GM12878 (cell line): ENCODE measurements at regions not wholly inside any gene's neighbourhood (a gene's known extent, or its start where the extent isn't known, plus 50 kb on each side); places are given as distances from the start of the nearest gene placed in this dataset.

ENCODE experiments used
- ATAC-seq: fragments of 200-7000 bp; cut with Tn5 transposase; 3 replicates; pipeline ENCODE4 v1.9.1; 2020; ENCODE audit warnings: mild to moderate bottlenecking, moderate library complexity
- BruUV-seq: library from RNA; stranded (reverse); fragments of 400-500 nt; replicated peaks from 2 replicates; lab custom pipeline; 2021; lab: Mats Ljungman, UMichigan
- CTCF ChIA-PET: fragments of 300-600 bp; sonication (Branson Sonifier 250); formaldehyde crosslinking; extraction: SDS; loops from one replicate; lab custom pipeline; 2021; ENCODE audit warnings: inconsistent platforms; lab: Yijun Ruan, JAX
- POLR2A ChIA-PET: fragments of 350-600 bp; formaldehyde crosslinking; extraction: SDS; loops from one replicate; lab custom pipeline; 2021; ENCODE audit warnings: inconsistent platforms; lab: Charles Lee
- RAD21 ChIA-PET: fragments of 300-600 bp; sonication (Branson Sonifier 250); formaldehyde crosslinking; loops from one replicate; lab custom pipeline; 2023; ENCODE audit warnings: antibody characterized with exemption; ENCODE audit not compliant: unreplicated experiment; lab: Charles Lee
- SMC1A ChIA-PET: fragments of 300-600 bp; sonication (Branson Sonifier 250); formaldehyde crosslinking; loops from one replicate; lab custom pipeline; 2023; ENCODE audit not compliant: unreplicated experiment, uncharacterized antibody; lab: Charles Lee
- DNase-seq: peaks from one replicate; pipeline ENCODE4 v3.0.0-alpha.2; 2011; ENCODE audit warnings: low read depth, low spot score
- FAIRE-seq: peaks from 3 replicates; lab custom pipeline; 2011; peaks lifted over from hg19 to GRCh38; lab: Jason Lieb, UNC
- H2AFZ ChIP-seq: 2 replicates; pipeline ENCODE4 v1.6.0; 2011; ENCODE audit warnings: low read depth, low read length, control low read depth; ENCODE audit not compliant: control insufficient read depth
- H3K27ac ChIP-seq: 2 replicates; pipeline ENCODE4 v1.5.1; 2011; ENCODE audit warnings: control low read depth; ENCODE audit not compliant: control insufficient read depth, insufficient read depth
- H3K27me3 ChIP-seq, 2 experiments: replicated peaks in 1 of 2; 2 replicates each; pipeline versions ENCODE4 v1.6.0 to v1.6.1; 2011; ENCODE audit warnings: low read length in 1 of 2; ENCODE audit not compliant: control insufficient read depth in 2 of 2, insufficient read depth in 2 of 2
- H3K36me3 ChIP-seq, 2 experiments: 2 replicates each; pipeline ENCODE4 v1.5.1; 2011; ENCODE audit warnings: low read length in 1 of 2; ENCODE audit not compliant: control insufficient read depth in 2 of 2, insufficient read depth in 2 of 2
- H3K4me1 ChIP-seq: 2 replicates; pipeline ENCODE4 v1.6.1; 2011; ENCODE audit warnings: mild to moderate bottlenecking, low read length, moderate library complexity, mixed read lengths; ENCODE audit not compliant: control insufficient read depth, insufficient read depth
- H3K4me2 ChIP-seq: 2 replicates; pipeline ENCODE4 v1.6.0; 2011; ENCODE audit warnings: control low read depth; ENCODE audit not compliant: control insufficient read depth, insufficient read depth
- H3K4me3 ChIP-seq: fragments of 200-600 bp; sonication (generic); 2 replicates; pipeline ENCODE4 v1.5.1; 2016
- H3K79me2 ChIP-seq: 2 replicates; pipeline ENCODE4 v1.6.0; 2011; ENCODE audit warnings: low read length; ENCODE audit not compliant: control insufficient read depth, insufficient read depth
- H3K9ac ChIP-seq: 2 replicates; pipeline ENCODE4 v1.8.0; 2011; ENCODE audit warnings: low read length, control low read depth, mixed read lengths; ENCODE audit not compliant: control insufficient read depth, insufficient read depth
- H3K9me3 ChIP-seq: replicated peaks from 3 replicates; pipeline ENCODE4 v1.5.1; 2011; ENCODE audit warnings: mild to moderate bottlenecking, low read length; ENCODE audit not compliant: control insufficient read depth, insufficient read depth
- H4K20me1 ChIP-seq: 2 replicates; pipeline ENCODE4 v1.6.0; 2011; ENCODE audit not compliant: control insufficient read depth, insufficient read depth
- CBFB ChIP-seq: IDR thresholded peaks from 2 replicates; pipeline ENCODE4 v1.6.1; 2016; ENCODE audit warnings: antibody characterized with exemption, low read depth
- JUNB ChIP-seq: IDR thresholded peaks from 2 replicates; pipeline ENCODE4 v1.6.1; 2016; ENCODE audit warnings: antibody characterized with exemption, mild to moderate bottlenecking
- MTA2 ChIP-seq: fragments of 450-650 bp; IDR thresholded peaks from 2 replicates; pipeline ENCODE4 v1.6.1; 2016; ENCODE audit warnings: low read depth, mild to moderate bottlenecking, moderate library complexity
- NFYA ChIP-seq: IDR thresholded peaks from 2 replicates; pipeline ENCODE4 v1.6.1; 2011; ENCODE audit warnings: low read depth, mild to moderate bottlenecking, low read length, improper control_type of control experiment, borderline replicate concordance
- NFYB ChIP-seq: IDR thresholded peaks from 2 replicates; pipeline ENCODE4 v1.6.1; 2011; ENCODE audit warnings: low read depth, mild to moderate bottlenecking, low read length, improper control_type of control experiment, moderate library complexity; ENCODE audit not compliant: insufficient read depth
- NR2C2 ChIP-seq: IDR thresholded peaks from 2 replicates; pipeline ENCODE4 v1.6.1; 2011; ENCODE audit warnings: borderline replicate concordance, low read depth; ENCODE audit not compliant: control insufficient read depth, insufficient read length
- POLR2AphosphoS5 ChIP-seq: IDR thresholded peaks from 2 replicates; pipeline ENCODE4 v1.6.1; 2011; ENCODE audit warnings: mild to moderate bottlenecking, low read length, inconsistent platforms
- RAD21 ChIP-seq: IDR thresholded peaks from 2 replicates; pipeline ENCODE4 v1.6.1; 2011; ENCODE audit warnings: mild to moderate bottlenecking, low read depth, low read length, moderate library complexity; ENCODE audit not compliant: insufficient read depth
- RELA ChIP-seq: fragments of 450-650 bp; IDR thresholded peaks from 2 replicates; pipeline ENCODE4 v1.8.0; 2014; ENCODE audit warnings: borderline replicate concordance; ENCODE audit not compliant: partially characterized antibody
- RFX5 ChIP-seq: IDR thresholded peaks from 2 replicates; pipeline ENCODE4 v1.6.1; 2011; ENCODE audit warnings: low read depth, low read length, improper control_type of control experiment
- SIX5 ChIP-seq: IDR thresholded peaks from 2 replicates; pipeline ENCODE4 v1.6.1; 2011; ENCODE audit warnings: mild to moderate bottlenecking, low read depth, low read length, moderate library complexity; ENCODE audit not compliant: severe bottlenecking
- SMAD1 ChIP-seq: fragments of 450-650 bp; IDR thresholded peaks from 2 replicates; pipeline ENCODE4 v1.6.1; 2018; ENCODE audit warnings: mild to moderate bottlenecking, low read depth; ENCODE audit not compliant: partially characterized antibody
- STAT3 ChIP-seq: IDR thresholded peaks from 2 replicates; pipeline ENCODE4 v1.6.1; 2011; ENCODE audit warnings: low read depth, low read length, improper control_type of control experiment
- SUPT20H ChIP-seq: IDR thresholded peaks from 2 replicates; pipeline ENCODE4 v1.6.1; 2011; ENCODE audit warnings: low read depth, mild to moderate bottlenecking, low read length, moderate library complexity, borderline replicate concordance; ENCODE audit not compliant: control insufficient read depth
- TCF3 ChIP-seq: IDR thresholded peaks from 2 replicates; pipeline ENCODE4 v1.6.1; 2012; ENCODE audit warnings: low read depth, mild to moderate bottlenecking, low read length, borderline replicate concordance; ENCODE audit not compliant: insufficient read depth
- WRNIP1 ChIP-seq: IDR thresholded peaks from 2 replicates; pipeline ENCODE4 v1.6.1; 2011; ENCODE audit warnings: low read depth, low read length, improper control_type of control experiment, borderline replicate concordance
- WGBS: methylation state at CpG from one replicate; pipeline ENCODE4 v1.1.6; 2016; ENCODE audit warnings: low lambda C conversion rate; ENCODE audit not compliant: insufficient replicate concordance, insufficient coverage; ENCODE audit errors: missing lambda C conversion rate; 5-methylcytosine and 5-hydroxymethylcytosine counted together
- in situ Hi-C: fragments of 300-500 bp; cut with MboI; formaldehyde crosslinking; loops from 9 replicates; pipeline ENCODE4 v1.14.3; 2018; ENCODE audit warnings: mixed read lengths
- intact Hi-C: fragments of 100-400 bp; cut with micrococcal nuclease; formaldehyde crosslinking; loops from one replicate; pipeline ENCODE4 v1.14.2; 2022; ENCODE audit not compliant: unreplicated experiment
- TF ChIP-seq, protein P1 (sequence below): IDR thresholded peaks from 2 replicates; pipeline ENCODE4 v1.6.1; 2012; ENCODE audit warnings: low read depth, low read length, improper control_type of control experiment
- TF ChIP-seq, protein P2 (sequence below): IDR thresholded peaks from 2 replicates; pipeline ENCODE4 v1.6.1; 2012; ENCODE audit warnings: low read depth, low read length, improper control_type of control experiment

DNA sequence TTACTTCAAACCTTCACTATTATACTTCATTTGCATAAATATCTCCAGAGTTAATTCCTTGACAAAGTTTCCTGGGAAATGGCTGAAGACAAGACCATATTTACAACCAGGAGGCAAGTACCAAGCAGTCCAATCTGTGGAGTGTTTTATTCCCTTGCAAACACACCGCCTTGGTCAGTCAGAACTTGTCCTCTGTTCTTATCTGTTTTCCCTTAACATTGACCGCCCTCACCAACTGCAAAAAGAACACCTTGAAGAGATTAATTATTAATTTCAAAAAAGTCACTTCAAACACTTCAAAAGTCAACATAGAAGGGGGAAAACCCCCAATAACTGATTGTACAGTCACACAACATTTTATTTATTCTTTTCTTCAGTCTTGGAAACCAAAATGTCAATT lies 269.0 kb upstream of the RGMB start:
- TF ChIP-seq, protein P1, sequence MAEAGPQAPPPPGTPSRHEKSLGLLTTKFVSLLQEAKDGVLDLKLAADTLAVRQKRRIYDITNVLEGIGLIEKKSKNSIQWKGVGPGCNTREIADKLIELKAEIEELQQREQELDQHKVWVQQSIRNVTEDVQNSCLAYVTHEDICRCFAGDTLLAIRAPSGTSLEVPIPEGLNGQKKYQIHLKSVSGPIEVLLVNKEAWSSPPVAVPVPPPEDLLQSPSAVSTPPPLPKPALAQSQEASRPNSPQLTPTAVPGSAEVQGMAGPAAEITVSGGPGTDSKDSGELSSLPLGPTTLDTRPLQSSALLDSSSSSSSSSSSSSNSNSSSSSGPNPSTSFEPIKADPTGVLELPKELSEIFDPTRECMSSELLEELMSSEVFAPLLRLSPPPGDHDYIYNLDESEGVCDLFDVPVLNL: no peak
- no peak for TF ChIP-seq SUPT20H
- no peak for TF ChIP-seq STAT3
- no peak for TF ChIP-seq POLR2AphosphoS5
- no peak for TF ChIP-seq RAD21
- no peak for TF ChIP-seq SIX5
- no peak for TF ChIP-seq RFX5
- no peak for TF ChIP-seq TCF3
- no peak for TF ChIP-seq RELA
- no peak for TF ChIP-seq CBFB
- TF ChIP-seq JUNB: no peak
- TF ChIP-seq NR2C2: no peak
- no peak for TF ChIP-seq WRNIP1
- no peak for TF ChIP-seq NFYB
- TF ChIP-seq, protein P2, sequence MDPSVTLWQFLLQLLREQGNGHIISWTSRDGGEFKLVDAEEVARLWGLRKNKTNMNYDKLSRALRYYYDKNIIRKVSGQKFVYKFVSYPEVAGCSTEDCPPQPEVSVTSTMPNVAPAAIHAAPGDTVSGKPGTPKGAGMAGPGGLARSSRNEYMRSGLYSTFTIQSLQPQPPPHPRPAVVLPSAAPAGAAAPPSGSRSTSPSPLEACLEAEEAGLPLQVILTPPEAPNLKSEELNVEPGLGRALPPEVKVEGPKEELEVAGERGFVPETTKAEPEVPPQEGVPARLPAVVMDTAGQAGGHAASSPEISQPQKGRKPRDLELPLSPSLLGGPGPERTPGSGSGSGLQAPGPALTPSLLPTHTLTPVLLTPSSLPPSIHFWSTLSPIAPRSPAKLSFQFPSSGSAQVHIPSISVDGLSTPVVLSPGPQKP: no peak
- TF ChIP-seq NFYA: no peak
- no peak for TF ChIP-seq SMAD1
- TF ChIP-seq MTA2: no peak
- 31% methylated on average over 2 of the region's 2 CpGs for WGBS
- Histone ChIP-seq H3K9ac (no peak overlapping the region), H4K20me1 (no peaks in the 10 kb centered on the region), H3K4me3 (no peak overlapping the region), H3K27me3 (no peaks in the 10 kb centered on the region), H3K9me3 (no peaks in the 10 kb centered on the region), H3K79me2 (no peaks in the 10 kb centered on the region), H3K36me3 (no peaks in the 10 kb centered on the region), H2AFZ (no peak overlapping the region), H3K4me2 (no peak overlapping the region), H3K4me1 (no peaks in the 10 kb centered on the region), H3K27ac (no peak overlapping the region)
- CTCF ChIA-PET: no interaction called here
- no peak for ATAC-seq
- in situ Hi-C loops: no loop called here
- POLR2A ChIA-PET: no interaction called here
- RAD21 ChIA-PET: no interaction called here
- intact Hi-C loops: no loop called here
- no peak for FAIRE-seq
- no TSS peak for BruUV-seq
- SMC1A ChIA-PET: interaction anchor here (0.8 kb wide), 1 partner anchor 78 kb away, joined by 3 read pairs; no protein-coding TSS in a partner anchor
- DNase-seq: no peak
